Stimulated activated CD4-positive, alpha-beta T cell treated with anti-CD3 and anti-CD28 coated beads, Interleukin-12 subunit alpha, Interleukin-12 subunit beta, amount 100 ng/mL, for 48 hours (primary cell): ENCODE measurements at regions not wholly inside any gene's neighbourhood (a gene's known extent, or its start where the extent isn't known, plus 50 kb on each side); places are given as distances from the start of the nearest gene placed in this dataset.
A peak's percentile ranks its signal among the peaks of the same experiment; 100 is the strongest.
"Not testable (repeated sequence)": the region's sequence is repeated elsewhere in the genome, so short reads cannot be mapped to it uniquely, and the experiment has no call there.

ENCODE experiments used
- DNase-seq, 3 donors: peaks; one replicate each; pipeline ENCODE4 v3.0.0-alpha.2; 2020; ENCODE audit warnings: low read depth in 2 of 3, low spot score in 1 of 3

DNA sequence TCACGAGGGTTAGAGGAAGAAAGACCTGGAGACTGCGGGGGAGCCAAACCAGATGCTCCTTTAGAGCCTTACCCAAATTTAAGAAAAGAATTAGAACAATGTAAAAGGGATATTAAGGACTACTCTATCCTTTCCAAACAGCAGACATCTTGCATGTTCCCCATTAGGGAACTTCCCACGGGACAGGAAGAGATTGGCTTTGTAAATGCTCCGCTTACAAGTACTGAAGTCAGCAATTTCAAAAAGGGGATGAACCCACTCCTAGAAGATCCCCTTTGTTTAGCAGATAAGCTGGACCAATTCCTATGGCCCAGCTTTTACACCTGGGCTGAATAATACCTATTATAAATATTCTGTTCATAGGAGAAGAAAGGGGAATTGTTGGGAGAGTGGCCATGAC is 74.2 kb downstream of the APOBEC1 start:
- DNase-seq = no peak

DNA sequence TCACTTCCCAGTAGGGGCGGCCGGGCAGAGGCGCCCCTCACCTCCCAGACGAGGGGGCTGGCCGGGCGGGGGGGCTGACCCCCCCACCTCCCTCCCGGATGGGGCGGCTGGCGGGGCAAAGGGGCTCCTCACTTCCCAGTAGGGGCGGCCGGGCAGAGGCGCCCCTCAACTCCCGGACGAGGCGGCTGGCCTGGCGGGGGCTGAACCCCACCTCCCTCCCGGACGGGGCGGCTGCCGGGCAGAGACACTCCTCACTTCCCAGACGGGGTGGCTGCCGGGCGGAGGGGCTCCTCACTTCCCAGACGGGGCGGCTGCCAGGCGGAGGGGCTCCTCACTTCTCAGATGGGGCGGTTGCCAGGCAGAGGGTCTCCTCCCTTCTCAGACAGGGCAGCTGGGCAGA is 75.6 kb downstream of the APOBEC1 start:
- not testable (repeated sequence) for DNase-seq

DNA sequence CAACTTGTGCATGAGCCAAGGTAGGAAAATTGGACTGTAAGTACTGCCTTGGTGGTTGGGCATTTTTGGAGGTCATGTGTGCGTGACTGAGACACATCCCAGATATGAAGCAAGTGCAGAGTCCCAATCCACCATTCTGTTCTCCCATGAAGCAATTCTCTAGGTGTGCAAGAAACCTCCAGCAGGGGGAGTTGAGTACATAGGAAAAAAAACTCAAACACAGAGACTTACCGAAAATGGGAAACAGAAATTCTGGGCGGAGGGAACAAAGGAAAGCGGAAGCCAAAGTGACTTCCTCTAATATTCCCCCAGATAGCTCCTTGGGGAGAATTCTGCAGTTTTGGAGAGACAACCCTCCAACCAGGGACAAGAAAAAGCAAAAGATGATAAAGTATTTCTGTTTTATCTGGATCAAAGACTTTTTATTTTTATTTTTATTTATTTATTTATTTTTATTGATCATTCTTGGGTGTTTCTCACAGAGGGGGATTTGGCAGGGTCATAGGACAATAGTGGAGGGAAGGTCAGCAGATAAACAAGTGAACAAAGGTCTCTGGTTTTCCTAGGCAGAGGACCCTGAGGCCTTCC is 76.9 kb downstream of the APOBEC1 start:
- peak; percentile 15 to 56 (median 21) for DNase-seq

DNA sequence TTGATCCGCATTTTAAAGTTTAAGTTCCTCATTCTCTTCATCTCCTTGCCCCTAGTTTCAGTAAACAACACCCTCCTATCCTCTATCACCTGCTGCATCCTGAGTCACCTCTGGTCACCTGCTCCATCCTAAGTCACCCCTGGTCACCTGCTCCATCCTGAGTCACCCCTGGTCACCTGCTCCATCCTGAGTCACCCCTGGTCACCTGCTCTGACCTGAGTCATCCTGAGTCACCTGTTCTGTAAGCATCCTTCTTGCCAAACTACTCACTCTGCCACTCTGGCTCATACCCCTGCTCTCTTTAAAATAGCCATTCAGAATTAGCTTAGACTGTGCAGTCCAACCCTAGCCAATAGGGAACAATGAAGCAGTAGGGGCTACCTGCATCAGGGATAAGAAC is 80.6 kb upstream of the CD163 start:
- peak in 1 of 3 donors; percentile 2 for DNase-seq

DNA sequence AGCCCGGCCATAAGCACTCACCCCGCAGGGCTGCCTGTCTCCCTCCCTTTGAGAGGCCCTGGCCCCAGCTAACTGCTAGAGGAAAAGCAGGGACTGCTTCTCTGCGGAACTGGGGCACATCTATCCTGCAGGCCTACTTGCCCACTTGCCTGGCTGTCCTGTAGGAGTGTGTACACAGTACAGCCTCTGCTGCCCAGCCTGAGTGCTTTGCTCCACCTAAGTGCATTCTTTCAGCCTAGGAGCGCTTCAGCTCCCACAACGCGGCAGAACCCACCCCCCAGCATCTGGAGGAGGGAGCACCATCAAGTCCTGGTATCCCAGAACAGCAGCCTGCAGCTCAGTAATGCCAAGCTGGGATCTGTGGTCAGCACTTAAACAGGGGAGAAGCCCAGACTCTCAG is 79.9 kb upstream of the CD163 start:
- no peak for DNase-seq

DNA sequence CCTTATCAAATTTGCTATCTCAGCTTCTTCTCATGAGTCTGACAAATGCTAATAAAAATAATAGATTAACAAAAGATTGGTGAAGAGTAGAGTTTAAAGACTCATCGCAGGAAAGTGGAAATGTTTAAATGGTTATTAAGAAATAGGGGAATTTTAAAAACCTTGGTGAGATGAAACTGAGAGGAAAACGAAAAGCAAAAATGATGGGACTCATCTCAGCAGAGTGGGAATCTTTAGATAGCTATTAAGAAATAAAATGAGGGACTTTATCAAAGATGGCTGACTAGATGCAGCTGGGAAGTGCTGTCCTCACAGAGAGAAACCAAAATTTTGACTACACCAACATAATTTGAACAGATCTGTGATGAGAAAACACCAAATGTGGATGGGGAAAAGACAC is 79.2 kb upstream of the CD163 start:
- no peak for DNase-seq

DNA sequence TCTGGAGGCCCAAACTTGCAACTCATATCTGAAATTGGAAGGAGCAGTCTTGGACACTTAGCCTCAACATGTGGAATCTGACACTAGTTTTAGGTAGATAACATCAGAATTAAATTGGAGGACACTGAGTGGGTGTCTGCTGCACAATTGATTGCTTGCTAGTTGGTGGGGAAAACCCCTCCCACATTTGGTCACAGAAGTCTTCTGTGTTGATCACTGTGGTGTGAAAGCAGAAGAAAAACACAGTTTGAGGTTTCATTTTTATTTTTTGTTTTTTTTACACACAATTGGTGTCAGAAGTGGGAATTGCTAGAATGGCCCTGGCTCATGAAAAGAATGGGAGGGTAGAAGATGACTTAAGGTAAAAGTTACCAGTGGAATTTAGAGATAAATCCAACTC is 78.0 kb upstream of the CD163 start:
- no peak for DNase-seq

DNA sequence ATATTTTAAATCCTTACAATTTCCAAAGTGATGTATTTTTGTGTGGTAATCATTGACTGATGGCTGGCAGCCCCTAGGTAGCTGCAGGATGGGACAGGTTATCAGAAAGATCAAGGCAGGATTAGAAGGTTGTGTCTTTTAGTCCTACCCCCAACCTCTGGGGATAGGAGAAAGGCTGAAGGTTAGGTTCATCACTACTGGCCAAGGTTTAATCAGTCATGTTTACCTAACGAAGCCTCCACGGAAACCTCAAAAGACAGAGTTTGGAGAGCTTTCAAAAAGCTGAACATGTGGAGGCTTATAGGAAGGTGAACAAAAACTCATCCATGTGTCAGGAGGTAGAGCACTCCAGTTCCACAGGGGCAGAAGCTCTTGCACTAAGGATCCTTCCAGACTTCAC is 77.5 kb upstream of the CD163 start:
- DNase-seq = no peak

DNA sequence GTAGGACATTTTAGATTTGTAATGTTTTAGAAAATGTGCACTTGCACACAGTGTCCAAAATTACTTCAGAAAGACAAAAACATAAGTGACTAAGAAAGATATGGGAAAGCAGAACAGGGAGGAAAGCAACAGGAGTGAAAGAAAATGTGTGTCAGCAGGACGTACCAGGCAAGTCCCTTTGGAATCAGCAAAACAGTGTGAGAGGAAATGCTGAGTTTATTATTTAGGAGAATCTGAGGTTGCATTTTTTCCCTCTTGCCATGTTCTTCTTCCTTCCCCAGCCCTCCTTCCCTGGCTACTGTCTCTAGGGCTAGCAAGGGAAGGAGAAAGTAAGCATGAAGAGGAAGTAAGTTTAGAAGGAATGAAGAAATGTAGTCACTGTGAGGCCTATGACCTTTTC is 67.7 kb upstream of the CD163 start:
- no peak for DNase-seq

DNA sequence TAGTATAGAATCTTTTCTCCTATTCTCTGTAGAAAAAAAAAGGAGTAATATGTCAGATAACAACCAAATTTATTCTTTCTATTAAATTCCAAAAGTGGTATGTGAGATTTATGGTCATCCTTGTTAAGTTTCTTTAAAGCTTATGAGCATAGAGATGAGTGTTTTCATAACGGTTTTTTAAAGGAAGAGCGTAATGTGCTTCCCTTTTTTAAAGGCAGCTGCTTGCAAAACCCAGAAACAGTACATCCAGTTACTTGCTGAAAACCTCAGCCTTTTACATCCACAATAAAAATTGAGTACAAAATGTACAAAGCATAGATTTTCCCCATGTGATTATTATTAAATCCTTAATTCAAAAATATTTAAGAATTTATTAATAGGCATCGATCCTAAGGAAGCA is 53.6 kb upstream of the CD163 start:
- DNase-seq = no peak

DNA sequence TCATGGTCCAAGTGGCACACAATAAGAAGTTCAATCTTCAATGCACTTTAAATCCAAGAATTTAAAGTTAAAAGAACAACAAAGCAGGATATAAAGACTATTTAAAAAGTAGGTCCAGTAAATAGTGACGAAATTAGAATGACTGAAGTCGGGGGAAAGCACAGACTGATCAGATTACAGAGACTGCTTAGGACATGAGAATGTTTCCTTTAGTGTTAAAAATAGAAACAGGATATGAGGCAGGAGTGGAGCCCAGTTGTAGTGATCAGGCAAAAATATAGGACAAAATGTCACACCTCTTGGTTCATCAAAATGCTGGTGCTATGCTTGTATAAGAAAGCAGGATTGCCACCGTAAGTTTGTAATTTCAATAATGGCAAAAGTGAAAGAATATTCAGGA is 52.2 kb upstream of the CD163 start:
- no peak for DNase-seq

DNA sequence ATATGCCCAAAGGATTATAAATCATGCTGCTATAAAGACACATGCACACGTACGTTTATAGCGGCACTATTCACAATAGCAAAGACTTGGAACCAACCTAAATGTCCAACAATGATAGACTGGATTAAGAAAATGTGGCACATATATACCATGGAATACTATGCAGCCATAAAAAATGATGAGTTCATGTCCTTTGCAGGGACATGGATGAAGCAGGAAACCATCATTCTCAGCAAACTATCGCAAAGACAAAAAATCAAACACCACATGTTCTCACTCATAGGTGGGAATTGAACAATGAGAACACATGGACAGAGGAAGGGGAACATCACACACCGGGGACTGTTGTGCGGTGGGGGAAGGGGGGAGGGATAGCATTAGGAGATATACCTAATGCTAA is 51.3 kb upstream of the CD163 start:
- not testable (repeated sequence) for DNase-seq
